ENCODE measurements at regions not wholly inside any gene's neighbourhood (a gene's known extent, or its start where the extent isn't known, plus 50 kb on each side); places are given as distances from the start of the nearest gene placed in this dataset.
"Not testable (repeated sequence)": the region's sequence is repeated elsewhere in the genome, so short reads cannot be mapped to it uniquely, and the experiment has no call there.

- DNase-seq, result no peak
These were observed 525.0 kb downstream of the ZEB2 start for GRCh38 chr2:143994961-143995360.

- DNase-seq, result not testable (repeated sequence)
These were observed 528.3 kb downstream of the ZEB2 start for GRCh38 chr2:143991596-143991995.

- no peak for DNase-seq
These were observed 531.8 kb downstream of the ZEB2 start for GRCh38 chr2:143988082-143988481.

DNA sequence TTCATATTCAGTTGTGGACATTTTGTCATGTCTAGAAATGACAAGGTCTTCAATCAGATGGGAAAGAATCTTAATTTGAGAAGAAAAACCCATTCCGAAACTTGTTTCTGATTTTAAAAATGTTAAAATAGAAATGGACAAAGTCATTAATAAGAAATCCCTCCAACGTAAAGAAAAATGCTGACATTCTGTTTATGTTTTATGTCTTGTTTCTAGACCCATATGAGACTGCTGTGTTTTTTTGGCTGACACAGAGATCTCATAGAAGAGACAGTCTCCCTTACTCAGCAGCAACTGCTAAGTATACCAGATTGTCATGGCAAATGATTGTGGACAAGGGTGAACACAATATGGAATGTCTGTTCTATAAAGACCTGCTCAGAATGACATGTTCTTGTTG, 538.5 kb downstream of the ZEB2 start:
- DNase-seq, result no peak

DNA sequence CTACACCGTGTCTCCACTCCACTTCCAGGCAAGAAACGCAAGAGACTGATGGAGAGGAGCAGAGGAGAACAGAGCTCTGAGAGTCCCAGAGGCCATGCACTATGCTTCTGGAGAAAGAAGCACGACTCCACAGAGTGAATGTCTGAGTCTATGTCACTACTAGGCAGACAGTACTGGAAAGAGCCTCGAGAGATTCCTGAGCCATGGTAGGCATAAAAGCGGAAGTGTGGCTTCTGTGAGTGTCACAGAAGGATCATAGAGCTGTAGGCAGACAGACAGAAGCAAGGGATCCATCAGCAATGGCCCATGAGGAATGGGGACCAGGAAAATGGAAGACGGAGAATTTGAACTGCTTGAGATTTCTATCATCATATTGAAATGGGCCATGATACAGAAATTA, 542.6 kb downstream of the ZEB2 start:
- DNase-seq, result no peak

DNA sequence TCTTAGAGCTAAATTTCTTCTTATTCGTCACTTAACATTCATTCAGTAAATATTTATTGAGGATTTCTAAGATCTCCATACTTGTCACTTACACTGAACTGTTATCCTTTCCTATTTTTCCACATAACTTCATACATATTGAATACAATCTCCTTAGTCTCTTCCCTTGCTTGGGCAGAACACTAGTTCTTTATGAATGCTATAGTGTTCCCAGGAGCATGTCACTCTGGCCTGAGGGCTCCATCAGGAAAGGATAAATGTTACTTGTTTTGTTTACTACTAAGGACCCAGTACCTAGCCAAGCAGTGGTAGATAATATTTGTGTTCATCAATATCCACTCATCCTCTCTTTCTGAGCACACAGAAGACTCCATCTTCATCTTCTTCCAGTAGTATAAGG, 544.7 kb downstream of the ZEB2 start:
- DNase-seq, result no peak

DNA sequence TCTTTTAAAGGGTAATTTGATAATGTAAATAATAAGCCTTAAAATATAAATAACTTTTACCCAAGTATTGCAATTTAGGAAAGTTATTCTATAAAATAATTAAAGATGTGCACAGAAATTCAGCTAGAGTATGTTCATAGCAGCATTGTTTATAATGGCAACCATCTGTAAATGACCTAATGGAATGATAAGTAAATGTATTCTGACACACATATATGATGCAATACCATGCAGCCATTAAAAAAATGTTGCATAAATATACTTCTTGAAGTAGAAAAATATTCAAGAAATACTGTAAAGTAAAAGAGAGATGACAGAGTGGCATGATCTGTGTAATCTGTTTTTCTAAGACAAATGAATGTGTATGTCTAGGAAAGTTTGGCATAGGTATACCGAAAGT, 545.7 kb downstream of the ZEB2 start:
- no peak for DNase-seq

DNA sequence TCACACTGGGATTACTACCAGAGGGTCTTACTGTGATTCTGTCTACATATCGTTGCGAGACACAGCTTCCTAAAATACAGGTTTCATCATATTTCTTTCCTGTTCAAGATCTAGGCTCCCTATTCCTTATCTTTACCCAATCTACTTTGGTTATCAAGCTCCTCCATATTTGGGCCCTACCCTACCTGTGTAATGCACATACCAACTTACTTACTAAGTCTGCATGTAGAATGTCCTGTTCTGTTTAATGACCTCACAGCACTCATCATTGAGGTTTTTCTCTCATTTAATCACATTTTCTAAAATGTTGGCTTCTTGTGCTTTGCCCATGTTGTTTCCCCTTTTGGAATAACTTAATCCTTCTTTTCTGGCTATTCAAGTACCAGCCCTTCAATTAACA, 551.1 kb downstream of the ZEB2 start:
- no peak for DNase-seq

- DNase-seq, result no peak
These were observed 551.6 kb downstream of the ZEB2 start for GRCh38 chr2:143968360-143968759.

GRCh38 chr2:143965493-143966164, 554.3 kb downstream of the ZEB2 start:
- DNase-seq, result no peak

DNA sequence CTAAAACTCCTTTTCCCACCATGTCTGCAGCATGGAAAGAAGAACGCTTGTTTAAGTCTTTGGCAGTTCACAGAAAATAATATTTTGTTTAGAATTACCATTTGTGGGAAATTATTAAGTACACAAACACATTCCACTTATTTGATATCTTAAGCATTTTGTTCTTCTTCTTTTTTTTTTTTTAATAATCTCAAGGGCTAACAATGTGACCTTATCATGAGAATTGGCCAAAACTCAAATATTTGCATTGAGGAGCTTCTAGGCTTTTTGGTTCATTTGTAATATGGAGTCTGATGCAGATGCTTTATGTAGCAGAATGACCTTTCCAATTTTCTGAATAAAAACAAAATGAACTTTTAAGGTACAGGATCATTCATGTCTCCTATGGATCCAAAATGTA, 555.0 kb downstream of the ZEB2 start:
- no peak for DNase-seq

- no peak for DNase-seq
These were observed 559.7 kb downstream of the ZEB2 start for GRCh38 chr2:143960177-143960576.

GRCh38 chr2:143957321-143957720, 562.6 kb downstream of the ZEB2 start:
- no peak for DNase-seq

DNA sequence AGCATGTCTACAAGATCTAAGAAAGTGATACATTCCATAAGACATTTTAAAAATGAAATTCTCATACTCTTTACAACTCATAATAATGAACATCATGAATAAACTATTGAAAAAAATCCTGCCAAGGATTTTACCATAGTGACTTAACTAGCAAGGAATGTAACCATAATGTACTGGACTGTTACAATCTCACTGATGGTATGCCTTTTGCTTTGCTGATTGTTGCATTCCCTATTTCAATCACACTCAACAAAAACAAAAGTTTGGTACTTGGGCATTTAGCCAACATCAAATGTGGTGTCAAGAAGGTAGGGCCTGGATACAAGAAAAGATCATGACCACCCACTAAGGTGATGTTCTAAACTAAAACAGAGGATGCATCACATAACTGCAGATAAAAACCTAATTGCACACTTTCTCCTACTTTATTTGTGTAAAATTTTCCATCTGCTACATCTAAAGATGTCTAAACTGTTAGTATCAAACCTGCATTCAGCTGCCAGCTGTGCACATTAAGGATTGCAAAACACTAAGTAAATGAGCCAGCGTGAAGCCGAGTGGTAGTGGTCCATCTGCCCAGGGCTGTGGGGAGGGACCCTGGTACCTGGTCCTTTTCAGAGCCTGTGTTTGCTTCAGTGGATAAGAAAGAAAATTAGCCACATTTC, 564.4 kb downstream of the ZEB2 start:
- no peak for DNase-seq

DNA sequence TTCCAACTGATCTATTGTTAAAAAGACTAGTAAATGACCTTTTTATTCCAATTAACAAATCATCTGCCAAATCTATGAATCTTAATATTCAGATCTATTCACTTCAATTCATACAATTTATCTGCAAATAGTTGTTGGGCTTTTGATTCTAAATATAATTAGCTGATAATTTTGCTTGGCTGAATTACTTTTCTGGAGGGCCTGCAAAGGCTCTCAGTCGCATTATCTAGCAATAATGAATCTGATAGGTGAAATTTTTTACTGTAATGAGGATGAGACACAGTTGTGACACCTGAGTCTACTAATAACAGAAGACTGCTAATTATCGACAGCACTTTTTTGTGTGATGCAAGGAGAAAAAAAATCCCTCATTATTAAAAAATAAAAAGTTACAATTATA, 565.1 kb downstream of the ZEB2 start:
- no peak for DNase-seq

- no peak for DNase-seq
These were observed 565.7 kb downstream of the ZEB2 start for GRCh38 chr2:143954186-143954585.

- DNase-seq, result no peak
These were observed 566.4 kb downstream of the ZEB2 start for GRCh38 chr2:143953451-143954030.

- no peak for DNase-seq
These were observed 567.4 kb downstream of the ZEB2 start for GRCh38 chr2:143952536-143952935.

DNA sequence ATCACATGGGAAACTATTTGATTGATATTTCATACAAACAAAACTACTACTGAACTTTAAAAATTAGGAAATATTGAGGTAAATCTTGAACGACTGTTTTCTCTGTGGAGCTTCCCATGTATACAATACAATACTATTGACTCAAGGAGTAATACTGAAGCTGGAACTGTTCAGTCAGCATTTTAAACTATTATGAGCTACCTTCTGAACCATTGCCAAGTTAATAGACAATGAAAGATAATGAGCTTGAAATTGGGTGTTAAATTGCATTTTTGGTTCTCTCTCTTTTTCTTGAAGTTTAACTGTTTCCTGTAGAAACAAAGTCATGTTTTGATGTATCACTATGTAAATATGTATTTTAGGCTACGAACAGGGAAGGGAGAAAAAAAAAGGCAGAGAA, 569.2 kb downstream of the ZEB2 start:
- DNase-seq, result no peak

DNA sequence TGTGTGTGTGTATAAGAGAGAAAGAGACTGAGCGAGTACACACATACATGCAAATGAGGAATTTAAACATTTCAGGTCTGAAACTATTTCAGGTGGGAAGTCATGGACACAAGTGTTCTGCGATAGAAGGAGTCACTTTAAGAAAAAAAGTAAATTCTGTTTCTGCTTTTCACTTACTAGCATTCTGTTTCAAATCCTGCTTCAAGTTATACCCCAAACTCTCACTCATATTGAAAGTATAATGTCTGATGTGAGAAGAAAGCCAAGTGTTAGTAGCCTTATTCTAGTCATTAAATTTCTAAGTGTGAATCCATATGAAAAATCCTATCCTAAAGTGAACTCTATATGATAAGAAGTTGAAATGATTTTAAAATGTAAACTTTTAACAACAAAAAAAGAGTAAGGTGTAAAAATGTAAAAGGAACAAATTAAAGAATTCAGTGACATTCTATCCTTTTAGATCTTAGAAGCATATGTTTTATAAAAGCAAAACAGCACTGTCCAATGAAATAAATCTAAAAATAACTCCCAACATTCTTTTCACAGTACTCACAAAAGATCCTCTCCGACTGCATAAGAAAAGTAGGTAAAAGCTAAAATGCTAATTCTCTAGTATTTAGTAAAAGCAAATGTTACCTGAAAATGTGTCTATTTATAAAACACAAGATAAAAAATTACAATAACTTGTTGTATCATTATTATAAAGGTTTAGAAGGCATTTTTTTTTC, 570.6 kb downstream of the ZEB2 start:
- DNase-seq, result no peak

DNA sequence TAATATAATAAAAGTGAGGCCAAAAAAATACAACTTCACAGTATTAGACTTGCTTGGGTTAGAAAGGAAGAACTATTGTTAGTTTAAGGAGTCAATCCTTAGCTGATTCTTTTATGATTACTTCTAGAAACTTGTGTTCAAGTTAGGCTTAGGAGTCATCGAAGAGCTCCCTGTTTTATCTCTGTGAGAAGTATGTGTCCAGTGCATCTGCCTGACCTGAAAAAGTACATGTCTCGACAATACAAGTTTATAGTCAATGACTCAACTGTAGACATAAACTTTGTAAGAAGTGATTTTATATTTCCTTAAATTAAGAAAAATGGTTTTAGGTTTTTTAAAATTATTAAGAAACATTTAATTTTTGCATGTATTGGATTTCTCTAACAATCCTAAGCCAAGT, 571.2 kb downstream of the ZEB2 start:
- DNase-seq, result no peak

- no peak for DNase-seq
These were observed 573.2 kb downstream of the ZEB2 start for GRCh38 chr2:143946436-143947391.

- no peak for DNase-seq
These were observed 577.4 kb downstream of the ZEB2 start for GRCh38 chr2:143942486-143942885.
